ENCODE measurements at regions not wholly inside any gene's neighbourhood (a gene's known extent, or its start where the extent isn't known, plus 50 kb on each side); places are given as distances from the start of the nearest gene placed in this dataset.
"Not testable (repeated sequence)": the region's sequence is repeated elsewhere in the genome, so short reads cannot be mapped to it uniquely, and the experiment has no call there.

DNA sequence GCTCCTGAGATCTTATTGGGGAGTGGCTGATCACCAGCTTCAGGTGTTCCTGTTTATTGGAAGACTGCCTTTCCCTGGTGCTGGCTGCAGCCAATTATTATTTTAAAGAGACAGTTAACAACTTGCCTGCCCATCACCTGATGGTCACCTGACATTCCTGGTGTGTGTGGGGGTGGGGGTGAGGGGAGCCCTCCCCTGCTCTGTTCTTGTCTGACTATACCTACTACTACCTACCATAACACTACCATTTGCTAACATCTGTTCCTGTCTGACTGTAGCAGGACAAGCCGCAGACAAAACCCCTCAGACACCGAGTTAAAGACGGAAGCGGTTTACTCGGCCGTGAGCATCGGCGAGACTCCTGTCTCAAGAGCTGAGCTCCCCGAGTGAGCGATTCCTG lies 54.9 kb upstream of the NBPF3 start:
- DNase-seq (ENCODE audit: low spot score in 2 of 2) = no peak
- FAIRE-seq = no peak

DNA sequence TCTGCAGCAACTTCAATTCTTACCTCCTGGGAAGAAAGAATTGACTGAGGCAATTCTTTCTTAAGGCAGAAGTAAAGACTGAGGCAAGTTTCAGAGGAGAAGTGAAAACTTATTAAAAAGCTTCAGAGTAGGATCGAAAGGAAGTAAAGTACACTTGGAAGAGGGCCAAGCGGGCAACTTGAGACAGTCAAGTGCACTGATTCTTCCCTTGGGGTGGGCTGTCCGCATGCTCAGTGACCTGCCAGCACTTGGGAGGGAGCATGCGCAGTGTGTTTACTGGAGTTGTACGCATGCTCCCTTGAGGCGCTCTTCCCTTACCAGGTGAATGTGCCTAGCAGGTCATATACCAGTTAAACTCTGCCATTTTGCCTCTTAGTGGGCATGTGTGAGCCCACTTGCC lies 55.3 kb upstream of the NBPF3 start:
- DNase-seq (ENCODE audit: low spot score in 2 of 2) (no peak), FAIRE-seq (no peak)

DNA sequence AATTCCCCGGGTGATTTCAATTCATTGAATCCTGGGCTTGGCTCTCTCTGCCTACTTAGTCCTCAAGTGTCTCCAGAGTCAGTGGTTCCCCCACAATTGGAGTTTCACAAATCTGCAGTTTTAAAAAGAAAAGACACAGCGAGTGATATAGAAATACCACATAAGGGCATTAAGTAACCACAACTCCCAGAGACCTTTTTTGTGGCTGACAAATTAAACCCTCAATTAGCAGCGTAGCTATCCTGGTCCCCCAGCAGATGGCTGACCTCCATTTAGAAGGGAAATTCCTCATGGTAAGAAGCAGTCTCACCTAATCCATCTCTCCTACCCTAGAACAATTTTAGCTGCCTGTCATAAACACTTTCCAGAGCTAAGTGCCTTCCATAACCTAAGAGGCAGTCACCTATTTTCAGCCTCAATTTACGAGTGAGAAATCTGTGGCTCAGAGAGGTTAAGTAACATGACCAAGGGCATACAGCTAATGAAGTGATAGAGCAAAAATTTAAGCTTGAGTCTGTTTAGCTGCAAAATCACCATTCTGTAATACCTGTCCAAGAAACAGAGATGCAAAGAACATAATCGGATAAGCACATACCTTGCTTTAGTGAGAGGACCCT lies 56.0 kb upstream of the NBPF3 start:
- DNase-seq (ENCODE audit: low spot score in 2 of 2) (no peak), FAIRE-seq (no peak)

DNA sequence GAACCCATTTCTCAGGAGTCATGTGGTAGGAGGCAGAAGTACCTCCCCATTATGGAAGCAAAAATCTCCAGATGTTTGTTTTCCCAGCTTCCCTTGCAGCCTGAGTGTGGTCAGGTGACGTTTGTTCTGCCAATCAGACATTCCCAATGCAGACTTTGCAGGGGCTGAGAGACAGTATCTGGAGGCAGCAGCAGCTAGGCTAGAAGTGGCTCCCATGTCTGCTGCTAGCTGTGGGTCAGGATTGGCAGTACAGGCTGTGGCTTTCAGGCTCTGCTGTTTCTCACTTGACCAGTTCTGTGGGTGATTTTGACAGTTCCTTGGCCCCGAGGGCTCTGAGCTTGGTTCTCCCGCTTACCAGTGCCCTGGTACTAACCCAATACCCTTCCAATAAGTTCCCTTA lies 58.6 kb upstream of the NBPF3 start:
- FAIRE-seq (no peak), DNase-seq (ENCODE audit: low spot score in 2 of 2) (no peak)

DNA sequence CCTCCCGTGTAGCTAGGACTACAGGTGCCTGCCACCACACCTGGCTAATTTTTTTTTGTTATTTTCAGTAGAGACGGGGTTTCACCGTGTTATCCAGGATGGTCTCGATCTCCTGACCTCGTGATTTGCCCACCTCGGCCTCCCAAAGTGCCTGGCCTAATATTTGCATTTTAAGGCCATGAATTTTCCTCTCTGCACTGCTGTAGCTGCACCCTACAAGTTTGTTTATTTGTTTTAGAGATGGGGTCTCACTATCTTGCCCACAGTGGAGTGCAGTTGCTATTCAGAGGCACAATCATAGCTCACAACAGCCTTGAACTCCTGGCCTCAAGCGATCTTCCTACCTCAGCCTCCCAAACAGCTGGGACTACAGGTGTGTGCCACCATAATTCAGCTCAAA lies 59.8 kb upstream of the NBPF3 start:
- FAIRE-seq; DNase-seq (ENCODE audit: low spot score in 2 of 2): not testable (repeated sequence)

DNA sequence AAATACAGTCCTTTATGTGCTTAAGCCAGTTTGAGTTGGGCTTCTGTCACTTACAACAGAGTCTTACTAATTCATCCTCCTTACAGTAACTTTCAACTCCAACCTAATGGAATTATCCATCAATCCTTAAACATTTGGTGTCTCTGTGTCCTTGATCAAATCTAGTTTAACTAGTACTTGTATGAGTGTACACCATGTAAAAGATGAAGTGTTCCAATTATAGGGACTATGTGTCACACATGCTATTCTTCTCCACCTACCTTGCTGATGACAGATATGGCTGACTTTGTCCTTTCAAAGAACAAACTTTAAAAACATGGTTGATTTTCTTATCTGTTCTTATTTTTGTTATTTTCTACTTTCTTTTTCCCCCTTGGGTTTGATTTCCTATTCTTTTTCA lies 60.4 kb upstream of the NBPF3 start:
- FAIRE-seq (no peak), DNase-seq (ENCODE audit: low spot score in 2 of 2) (no peak)

DNA sequence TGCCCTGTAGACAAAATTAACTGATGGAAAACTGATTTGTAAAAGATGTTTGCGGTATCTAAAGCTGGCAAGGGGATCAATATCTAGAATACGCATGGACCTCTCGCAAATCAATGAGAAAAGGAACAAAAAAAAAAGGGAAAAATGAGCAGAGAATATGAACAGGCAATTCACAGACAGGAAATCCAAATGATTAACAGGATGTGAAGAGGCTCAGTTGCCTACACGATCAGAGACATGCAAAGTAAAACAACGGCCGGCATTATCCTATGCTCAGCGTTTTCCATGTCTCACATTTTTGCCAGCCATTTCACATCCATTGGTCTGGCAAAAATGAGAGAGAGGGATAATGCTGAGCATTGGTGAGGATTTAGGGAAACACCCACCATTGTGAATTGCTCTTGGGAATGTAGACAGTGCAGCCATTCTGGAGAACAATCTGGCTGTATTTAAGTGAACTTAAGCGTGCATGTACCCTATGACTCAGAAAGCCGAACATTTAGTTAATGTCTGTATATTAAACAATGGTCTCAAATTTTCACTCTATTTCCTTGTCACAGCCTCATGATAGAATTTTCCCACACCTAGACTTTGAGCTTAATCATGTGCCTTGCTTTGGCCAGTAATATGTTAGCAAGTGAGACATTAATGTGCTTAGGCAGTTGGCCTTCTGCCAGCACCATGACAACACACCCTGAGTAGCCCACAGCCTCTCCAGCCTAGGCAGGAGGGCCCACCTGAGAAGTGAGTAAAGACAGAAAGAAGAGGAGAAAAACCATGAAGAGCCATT lies 61.0 kb upstream of the NBPF3 start:
- no peak for DNase-seq (ENCODE audit: low spot score in 2 of 2)

DNA sequence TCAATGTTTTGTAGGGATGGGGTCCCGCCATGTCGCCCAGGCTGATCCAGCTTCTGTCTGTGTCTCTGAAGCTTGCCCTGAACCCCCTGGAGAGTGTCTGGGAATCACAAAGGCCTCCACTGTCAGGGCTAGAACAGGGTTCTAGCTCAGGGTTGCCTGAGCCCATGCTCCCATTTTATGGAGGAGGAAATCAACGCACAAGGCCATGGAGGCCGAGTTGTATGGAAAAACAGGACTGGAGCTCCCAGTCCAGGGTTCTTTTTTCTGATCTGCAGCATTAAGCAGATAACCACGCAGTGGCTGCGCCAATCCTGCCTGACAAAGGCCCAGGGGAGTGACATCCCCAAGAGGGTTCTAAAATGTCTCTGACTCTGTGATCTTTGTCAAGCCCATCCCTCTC lies 67.6 kb upstream of the NBPF3 start:
- DNase-seq (ENCODE audit: low spot score in 2 of 2) (no peak), FAIRE-seq (no peak)

More for the DNA sequence above, 61.0 kb upstream of the NBPF3 start:
- no peak for FAIRE-seq

DNA sequence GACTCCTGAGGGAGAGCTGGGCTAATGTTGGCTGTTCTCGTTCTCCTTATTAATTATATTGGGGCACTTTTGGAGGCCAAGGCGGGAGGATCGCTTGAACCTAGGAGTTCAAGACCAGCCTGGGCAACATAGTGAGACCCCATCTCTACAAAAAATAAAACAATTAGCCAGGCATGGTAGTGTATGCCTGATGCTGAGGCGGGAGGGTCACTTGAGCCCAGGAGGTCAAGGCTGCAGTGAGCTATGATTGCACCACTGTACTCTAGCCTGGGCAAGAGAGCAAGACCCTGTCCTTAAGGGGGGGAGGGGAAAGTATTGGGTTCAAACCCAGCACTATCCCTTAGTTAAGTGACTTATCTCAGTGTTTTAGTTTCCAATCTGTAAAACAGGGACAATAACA lies 70.0 kb upstream of the NBPF3 start:
- FAIRE-seq (no peak), DNase-seq (ENCODE audit: low spot score in 2 of 2) (no peak)

DNA sequence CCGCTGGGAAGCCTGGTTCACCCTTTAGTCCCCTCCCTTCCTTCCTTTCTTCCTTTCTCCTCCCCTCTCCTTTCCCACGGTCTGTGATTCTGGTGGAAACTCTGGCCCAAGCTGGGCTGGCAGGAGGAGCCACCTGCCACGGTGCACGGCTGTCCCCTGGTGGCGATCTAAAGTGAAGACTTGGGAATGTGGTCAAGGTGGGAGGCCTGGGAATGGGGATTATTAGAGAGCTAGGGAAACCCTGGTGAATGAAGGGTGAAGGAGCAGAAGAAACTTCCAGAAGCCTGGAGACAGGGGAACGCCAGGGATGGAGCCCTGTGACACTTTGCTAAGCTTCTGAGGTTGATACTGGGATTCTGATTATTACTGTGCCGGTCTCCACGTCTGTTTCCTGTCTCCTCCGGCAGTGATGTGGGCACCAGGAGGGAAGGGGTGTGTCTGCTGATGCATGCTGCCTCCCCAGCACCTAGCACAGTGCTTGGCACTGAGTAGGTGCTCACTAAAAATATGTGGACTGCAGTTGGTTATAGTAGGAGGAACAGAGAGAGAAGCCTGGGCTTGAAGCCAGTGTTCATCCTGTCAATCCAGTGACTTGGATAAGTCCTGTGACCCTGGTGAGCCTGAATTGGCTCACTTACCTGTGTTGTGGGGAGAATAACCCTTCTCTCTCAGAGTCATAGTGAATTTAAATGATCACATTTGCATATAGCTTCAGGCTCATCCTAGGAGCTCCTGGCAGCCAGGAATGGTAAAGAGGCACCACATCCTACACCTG lies 71.2 kb upstream of the NBPF3 start:
- FAIRE-seq (no peak), DNase-seq (ENCODE audit: low spot score in 2 of 2) (peak; percentile 44 to 69)

DNA sequence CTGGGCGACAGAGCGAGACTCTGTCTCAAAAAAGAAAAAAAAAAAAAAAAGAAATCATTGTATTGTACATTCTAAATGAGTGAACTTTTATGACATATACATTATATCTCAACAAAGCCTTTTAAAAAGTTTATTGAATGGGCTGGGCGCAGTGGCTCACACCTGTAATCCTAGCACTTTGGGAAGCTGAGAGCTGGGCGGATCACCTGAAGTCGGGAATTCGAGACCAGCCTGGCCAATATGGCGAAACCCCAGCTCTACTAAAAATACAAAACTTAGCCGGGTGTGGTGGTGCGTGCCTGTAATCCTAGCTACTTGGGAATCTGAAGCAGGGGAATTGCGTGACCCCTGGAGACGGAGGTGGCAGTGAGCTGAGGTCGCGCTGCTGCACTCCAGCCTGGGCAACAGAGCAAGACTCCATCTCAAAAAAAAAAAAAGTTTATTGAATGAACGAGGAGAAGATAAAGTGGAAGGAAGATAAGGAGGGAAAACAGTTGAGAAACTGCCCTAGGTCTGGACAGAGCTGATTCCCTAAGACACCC lies 71.9 kb upstream of the NBPF3 start:
- FAIRE-seq; DNase-seq (ENCODE audit: low spot score in 2 of 2): not testable (repeated sequence)

DNA sequence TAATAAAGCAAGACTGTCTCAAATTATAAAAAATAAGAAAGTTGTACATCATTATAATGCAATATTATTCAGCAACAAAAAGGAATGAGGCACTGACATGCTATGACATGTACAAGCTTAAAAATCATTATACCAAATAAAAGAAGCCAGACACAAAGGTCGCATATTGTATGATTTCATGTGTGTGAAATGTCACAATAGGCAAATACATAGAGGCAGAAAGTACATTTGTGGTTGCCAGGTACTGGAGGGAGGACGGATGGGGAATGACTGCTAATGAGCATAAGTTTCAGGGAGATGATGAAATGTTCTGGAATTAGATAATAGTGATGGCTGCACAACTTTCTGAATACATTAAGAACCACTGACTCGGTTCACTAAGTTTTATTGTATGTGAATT lies 73.6 kb upstream of the NBPF3 start:
- no peak for FAIRE-seq
- no peak for DNase-seq (ENCODE audit: low spot score in 2 of 2)

DNA sequence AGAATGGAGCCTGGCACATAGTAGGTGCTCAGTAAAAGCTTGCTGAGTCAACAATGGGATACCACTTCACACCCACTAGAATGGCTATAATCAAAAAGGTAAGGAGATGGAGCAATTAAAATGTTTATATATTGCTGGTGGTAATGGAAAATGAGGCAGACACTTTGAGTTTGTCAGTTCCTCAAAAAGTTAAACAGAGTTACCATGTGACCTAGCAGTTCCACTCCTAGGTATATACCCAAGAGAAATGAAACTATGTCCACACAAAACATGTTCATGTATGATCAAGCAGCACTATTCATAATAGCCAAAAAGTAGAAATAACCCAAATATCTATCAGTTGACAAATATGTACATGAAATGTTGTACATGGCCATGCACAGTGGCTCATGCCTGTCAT lies 74.8 kb upstream of the ECE1 start:
- FAIRE-seq (no peak), DNase-seq (ENCODE audit: low spot score in 2 of 2) (no peak)

DNA sequence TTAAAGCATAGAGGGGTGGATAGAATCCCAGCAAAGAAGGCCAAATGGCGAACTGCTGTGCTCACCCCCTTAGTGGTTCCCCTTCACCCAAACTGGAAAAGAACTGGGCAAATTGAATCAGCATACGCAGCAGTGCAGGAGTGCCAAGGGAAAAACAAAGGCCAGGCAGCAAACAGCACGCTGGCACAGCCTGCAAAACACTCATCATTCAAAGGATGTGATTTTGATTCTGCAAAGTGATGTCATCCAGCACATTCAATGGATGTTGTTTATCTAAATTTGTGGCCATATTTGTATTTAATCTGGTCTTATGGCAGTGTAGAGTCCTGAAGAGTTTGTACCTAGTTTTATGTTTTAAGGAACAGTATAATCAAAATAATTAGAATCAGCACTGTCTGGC lies 71.8 kb upstream of the ECE1 start:
- no peak for FAIRE-seq
- DNase-seq (ENCODE audit: low spot score in 2 of 2) = peak in 1 of 2 donors; percentile 28

DNA sequence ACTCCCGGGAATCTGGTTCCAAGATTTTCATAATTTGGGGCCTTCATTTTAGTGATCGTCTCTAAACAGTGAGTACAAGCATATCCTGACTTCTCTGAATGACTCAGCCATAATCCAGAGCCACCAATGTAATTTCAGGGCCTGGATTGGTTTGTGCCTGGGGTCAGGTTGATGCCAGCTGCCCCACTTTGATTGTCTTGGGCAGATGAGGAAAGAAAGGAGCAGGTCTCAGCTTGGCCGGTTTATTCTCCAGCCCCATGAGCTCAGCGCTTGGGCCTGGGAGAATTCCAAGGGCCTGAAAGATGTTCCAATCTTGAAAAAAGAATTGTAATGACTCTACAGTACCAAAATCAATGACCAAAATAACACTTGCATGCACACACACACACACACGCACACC lies 71.2 kb upstream of the ECE1 start:
- FAIRE-seq = no peak
- DNase-seq (ENCODE audit: low spot score in 2 of 2) = no peak

DNA sequence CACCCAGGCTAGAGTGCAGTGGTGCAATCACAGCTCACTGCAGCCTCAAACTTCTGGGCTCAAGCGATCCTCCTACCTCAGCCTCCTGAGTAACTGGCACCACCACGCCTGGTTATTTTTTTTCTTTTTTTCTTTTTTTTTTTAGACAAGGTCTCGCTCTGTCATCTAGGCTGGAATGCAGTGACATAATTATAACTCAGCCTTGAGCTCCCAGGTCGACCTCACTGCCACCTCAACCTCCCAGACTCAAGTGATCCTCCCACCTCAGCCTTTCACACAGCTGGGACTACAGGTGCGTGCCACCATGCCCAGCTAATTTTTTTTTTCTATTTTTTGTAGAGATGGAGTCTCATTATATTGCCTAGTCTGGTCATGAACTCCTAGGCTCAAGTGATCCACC lies 66.9 kb upstream of the ECE1 start:
- DNase-seq (ENCODE audit: low spot score in 2 of 2) = no peak

DNA sequence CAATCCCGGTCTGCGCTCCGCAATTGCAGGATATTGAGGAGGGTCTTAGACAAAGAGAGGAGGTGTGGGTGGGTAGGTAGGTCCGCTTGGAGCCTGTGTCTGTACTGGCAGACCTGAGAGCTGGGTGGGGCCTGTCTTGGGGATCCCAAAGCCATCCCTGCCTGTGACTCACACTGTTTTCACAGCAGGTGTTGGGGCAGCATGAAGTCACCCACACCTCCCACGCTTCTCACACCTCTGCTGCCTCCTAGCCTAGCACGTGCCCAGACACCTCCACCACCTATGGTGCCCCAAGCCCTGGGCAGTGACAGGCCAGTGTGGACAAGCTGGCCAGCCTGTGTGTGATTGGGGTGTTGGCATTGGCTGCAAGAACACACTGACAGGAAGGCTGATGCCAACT lies 65.7 kb upstream of the ECE1 start:
- DNase-seq (ENCODE audit: low spot score in 2 of 2) (no peak), FAIRE-seq (no peak)

More for the DNA sequence above, 66.9 kb upstream of the ECE1 start:
- no peak for FAIRE-seq

DNA sequence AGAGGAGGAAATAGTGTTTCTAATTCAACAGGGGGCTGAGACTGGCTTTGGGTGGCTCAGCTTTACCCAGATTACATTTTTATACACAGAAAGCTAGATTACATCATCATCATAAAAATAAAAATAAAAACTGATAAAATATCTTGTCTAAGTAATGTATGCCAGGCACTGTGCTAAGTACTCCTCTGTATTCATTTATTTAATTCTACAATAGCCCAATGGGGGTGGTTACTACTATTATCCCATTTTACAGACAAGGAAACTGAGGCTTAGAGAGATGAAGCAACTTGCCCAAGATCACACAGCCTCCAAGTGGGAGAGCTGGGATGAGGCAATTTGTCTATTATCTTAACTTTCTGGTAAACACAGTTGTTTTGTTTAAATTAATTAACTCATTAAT lies 62.3 kb upstream of the ECE1 start:
- no peak for FAIRE-seq
- no peak for DNase-seq (ENCODE audit: low spot score in 2 of 2)

DNA sequence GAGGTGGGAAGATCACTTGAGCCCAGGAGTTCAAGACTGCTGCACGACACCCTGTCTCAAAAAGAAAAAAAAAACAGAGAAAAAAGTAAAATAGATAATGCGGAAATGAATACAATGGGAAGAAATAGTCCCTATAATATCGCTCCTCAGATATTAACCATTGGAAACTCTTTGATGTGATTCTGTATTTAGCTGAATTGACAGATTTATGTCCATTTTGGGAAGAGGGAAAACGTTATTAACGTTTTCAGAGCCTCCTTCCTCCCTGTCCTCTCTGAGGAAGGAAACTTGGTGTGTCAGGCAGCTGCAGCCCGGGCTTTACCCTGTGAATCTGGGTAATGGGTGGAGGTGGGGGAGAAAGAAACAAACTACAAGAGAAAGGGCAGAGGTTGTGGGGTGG lies 61.6 kb upstream of the ECE1 start:
- DNase-seq (ENCODE audit: low spot score in 2 of 2) (no peak), FAIRE-seq (no peak)

DNA sequence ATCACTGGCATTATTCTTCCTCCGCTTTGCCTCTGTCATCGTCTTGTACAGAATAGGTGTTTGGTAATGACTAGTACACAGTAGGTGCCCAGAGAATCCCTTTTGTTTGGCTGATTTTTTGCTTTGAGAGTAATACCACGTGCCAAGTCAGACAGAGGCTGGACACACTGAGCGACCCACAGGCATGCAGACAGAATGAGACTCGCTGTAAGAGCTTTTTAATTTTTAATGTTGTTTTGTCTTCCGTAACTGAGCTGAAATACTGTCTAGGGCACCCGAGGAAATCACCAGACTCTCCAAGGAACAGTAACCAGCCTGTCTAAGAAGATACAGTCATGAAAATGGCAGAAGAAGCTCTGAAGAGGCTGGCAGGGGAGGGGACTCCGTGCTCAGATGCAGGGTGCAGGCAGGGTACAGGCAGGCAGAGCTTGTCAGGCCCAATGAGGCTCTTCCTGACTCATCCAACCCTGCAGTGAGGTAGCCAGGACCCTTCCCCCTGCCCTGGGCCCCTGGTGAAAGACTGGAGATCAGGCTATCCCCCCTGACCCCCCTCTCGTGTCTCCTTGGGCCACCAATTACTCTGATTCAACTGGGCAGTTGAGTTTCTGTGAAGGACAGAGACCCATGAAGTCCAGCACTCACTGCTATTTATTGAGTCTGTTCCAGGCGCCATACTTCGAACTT lies 60.1 kb upstream of the ECE1 start:
- FAIRE-seq = no peak
- no peak for DNase-seq (ENCODE audit: low spot score in 2 of 2)

DNA sequence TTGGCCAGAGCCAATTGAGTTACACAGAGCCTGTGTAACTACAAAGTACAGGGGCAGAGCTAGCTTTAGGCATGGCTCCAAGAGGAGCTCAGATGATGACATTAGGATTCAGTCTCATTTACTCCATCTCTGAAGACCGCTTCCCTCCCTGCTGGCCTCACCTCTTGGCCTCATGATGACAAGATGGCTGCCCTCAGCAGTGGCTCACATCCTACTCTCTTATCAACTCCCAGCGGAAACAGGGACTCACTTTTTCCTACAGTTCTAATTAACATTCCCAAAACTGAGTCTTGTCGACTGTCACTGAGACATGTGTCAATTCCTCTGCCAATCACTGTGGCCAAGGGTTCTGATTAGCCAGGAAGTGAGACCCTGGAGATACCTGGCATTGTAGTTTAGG lies 59.4 kb upstream of the ECE1 start:
- no peak for FAIRE-seq
- DNase-seq (ENCODE audit: low spot score in 2 of 2) = no peak
